Dermis microvascular lymphatic vessel endothelial cell (primary cell): ENCODE measurements at regions not wholly inside any gene's neighbourhood (a gene's known extent, or its start where the extent isn't known, plus 50 kb on each side); places are given as distances from the start of the nearest gene placed in this dataset.
"Not testable (repeated sequence)": the region's sequence is repeated elsewhere in the genome, so short reads cannot be mapped to it uniquely, and the experiment has no call there.

Source experiments
- DNase-seq, 2 donors: peaks; one replicate each; pipeline versions ENCODE4 v3.0.0 to v3.0.0-alpha.2; 2010; ENCODE audit warnings: low read depth in 2 of 2

DNA sequence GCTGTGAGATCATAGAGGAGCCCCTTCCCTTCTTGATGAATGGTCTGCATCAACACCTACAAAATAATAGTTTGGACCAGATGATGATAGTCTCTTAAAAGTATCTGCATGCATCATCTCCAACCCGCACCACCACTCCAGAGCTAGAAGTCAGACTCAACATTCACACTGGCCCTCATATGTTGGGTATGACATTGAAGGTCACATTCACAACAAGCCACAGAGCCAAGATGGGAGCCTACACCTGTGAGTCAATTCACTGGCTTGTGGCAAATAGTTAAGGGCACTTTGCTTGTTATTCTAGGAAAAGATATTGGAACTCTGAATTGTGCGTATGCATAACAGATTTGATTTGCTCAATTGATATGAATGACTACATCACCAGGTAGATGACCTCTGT is 1197.9 kb downstream of the VRK1 start:
- DNase-seq = no peak

- DNase-seq = no peak
Measured at GRCh38 chr14:97995531-97995930, 1198.3 kb downstream of the VRK1 start.

GRCh38 chr14:98006008-98006407 is 1208.8 kb downstream of the VRK1 start:
- no peak for DNase-seq

- no peak for DNase-seq
Measured at GRCh38 chr14:98008381-98009113, 1211.4 kb downstream of the VRK1 start.

- not testable (repeated sequence) for DNase-seq
Measured at GRCh38 chr14:98009177-98009576, 1212.0 kb downstream of the VRK1 start.

DNA sequence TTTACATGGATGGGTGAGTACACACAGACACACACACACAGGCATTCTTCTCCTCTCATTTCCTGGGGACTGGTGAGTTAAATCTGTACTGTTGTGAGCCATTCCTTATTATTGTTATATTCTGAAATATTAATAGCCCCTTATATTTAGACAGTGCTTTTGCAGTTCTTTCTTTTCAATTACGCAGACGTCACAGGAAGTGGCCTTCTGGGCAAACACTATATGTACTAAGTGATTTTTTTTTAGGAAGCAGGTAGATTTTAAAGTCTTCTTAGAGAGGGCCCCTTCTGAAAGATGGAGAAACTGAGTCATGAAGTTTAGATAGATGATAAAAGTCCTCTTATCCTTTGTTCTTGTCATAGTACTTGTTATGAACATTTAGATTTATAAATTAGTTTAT is 1213.6 kb downstream of the VRK1 start:
- no peak for DNase-seq

- no peak for DNase-seq
Measured at GRCh38 chr14:98014851-98015615, 1217.9 kb downstream of the VRK1 start.

GRCh38 chr14:98015921-98016320 is 1218.7 kb downstream of the VRK1 start:
- DNase-seq = no peak

- DNase-seq = no peak
Measured at GRCh38 chr14:98018628-98019027, 1221.4 kb downstream of the VRK1 start.

DNA sequence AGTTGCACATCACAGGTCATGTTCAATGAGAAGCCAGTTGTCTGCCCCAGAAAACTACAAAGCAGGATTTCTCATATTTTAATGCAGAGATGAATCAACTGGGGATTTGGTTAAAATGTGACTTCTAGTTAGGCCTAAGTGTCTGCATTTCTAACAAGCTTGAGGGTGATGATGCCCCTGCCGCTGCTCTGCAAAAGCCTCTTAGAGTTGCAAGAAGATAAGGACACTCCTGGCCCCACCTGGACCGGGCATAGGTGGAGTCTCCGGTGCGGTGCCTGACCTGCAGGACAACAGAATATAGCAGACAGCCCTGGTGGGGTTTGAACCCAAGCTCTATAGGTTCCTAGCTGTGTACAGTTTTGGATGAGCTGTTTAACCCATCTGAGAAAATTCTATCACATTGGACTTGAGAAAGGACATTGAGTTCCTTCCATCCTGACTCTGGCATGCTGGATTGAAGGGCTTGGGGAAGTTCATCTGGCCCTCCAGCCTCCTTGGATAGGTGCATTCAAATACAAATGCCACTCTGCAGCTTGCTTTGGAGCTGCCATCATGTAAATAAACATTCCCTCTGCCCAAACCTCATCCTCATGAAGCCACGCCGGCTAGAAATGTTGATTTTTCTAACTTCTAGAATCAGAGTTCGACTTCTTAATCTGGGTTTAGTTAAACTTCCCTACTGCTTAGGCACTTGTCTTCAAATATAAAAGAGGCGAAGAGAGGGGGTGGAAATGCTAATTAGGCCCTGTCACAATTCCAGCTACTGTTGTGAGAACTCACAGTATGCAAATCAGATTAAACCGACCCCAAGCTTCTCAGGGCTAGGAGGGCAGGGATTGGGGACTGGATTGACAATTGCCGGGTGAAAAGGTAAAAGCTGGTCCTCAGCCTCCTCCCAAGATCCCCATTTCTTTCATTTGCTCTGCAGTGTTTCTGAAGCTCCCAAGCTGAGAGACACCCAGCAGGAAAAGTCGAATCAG is 1225.6 kb downstream of the VRK1 start:
- no peak for DNase-seq

- no peak for DNase-seq
Measured at GRCh38 chr14:98028162-98028561, 1231.0 kb downstream of the VRK1 start.

DNA sequence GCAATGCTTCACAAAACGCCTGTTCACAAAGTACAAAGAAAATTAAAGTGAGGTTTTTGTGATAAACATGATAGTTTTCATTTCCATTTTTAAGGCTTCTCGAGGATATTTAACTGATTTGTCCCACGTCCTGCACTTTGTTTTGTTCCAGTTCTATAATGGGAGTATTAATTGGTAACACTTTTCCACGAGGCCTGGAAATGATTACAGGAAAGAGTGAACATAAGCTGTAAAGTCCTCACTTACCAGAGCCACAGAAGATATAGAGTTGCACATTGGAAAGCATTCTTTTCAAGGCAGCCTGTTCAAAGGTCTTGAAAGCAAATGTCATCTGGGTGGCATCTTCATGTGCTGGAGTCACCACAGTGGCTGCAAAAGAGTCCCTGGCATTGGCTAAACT is 1236.6 kb downstream of the BCL11B start:
- DNase-seq = no peak

- no peak for DNase-seq
Measured at GRCh38 chr14:98037831-98038230, 1234.2 kb downstream of the BCL11B start.

DNA sequence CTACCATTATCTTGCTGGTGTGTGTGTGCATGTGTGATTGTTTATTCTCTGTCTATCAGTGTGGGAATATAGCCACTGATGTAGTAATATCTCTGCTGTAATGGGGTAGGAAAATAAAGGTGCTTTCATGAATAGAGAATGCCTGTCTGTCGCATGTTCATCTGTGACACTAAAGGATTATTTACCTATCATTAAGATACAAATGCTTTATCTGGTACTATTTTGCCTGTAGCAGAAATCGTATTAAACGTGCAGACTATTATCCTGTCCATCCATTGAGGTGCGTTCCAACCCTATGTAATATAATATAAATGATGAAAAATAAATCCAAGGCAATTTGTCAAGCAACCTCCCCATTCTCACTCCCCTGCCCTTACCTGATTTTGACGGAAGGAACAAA is 1215.1 kb downstream of the BCL11B start:
- DNase-seq = no peak

DNA sequence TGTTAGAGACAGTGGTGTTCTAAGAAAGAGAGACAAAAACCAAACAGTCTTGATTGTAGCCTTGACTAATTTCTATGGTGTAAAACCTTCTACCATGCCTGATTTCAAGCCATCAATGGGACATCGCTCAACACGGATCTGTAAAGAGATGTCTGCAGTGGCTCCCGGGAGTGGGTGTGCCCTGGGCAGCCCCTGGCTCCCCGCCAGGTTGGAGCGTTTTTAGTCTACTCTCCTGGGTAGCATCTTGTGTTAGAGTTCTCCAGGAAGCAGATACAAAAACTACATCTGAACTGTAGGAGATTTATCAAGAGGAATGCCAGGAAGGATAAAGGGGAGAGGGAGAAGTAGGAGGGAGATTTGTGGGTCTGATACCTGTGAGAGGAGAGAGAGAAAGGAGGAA is 1212.9 kb downstream of the BCL11B start:
- DNase-seq = no peak

- no peak for DNase-seq
Measured at GRCh38 chr14:98062083-98062482, 1209.9 kb downstream of the BCL11B start.

- DNase-seq = no peak
Measured at GRCh38 chr14:98069712-98070171, 1202.3 kb downstream of the BCL11B start.

- no peak for DNase-seq
Measured at GRCh38 chr14:98070536-98070935, 1201.5 kb downstream of the BCL11B start.

- DNase-seq = no peak
Measured at GRCh38 chr14:98074111-98074510, 1197.9 kb downstream of the BCL11B start.

DNA sequence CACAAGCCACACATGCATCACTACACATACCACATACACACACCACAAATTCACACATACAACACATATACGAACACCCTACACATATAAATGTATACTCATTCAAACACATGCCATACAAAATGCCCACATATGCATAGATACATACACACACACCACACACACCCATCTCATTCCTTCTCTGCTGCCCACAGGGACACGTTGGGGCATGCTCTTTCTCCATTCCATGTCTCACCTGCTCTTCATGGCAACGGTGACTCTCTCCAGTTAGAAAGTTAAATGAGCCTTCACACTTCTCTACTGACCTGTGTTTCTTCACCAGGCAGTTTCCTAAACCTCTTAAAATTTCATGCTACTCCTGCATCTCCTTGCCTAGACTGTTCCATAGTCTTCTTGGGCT is 1194.8 kb downstream of the BCL11B start:
- no peak for DNase-seq

GRCh38 chr14:98082833-98083232 is 1189.2 kb downstream of the BCL11B start:
- no peak for DNase-seq

GRCh38 chr14:98085751-98086150 is 1186.2 kb downstream of the BCL11B start:
- no peak for DNase-seq
